H9 (cell line): ENCODE measurements at regions not wholly inside any gene's neighbourhood (a gene's known extent, or its start where the extent isn't known, plus 50 kb on each side); places are given as distances from the start of the nearest gene placed in this dataset.

Experiments
- DNase-seq: peaks from one replicate; pipeline ENCODE4 v3.0.0-alpha.2; 2017
- H2AFZ ChIP-seq: one replicate; pipeline ENCODE4 v1.6.1; 2013; ENCODE audit warnings: mild to moderate bottlenecking, low read length, control low read depth, moderate library complexity
- H2AK5ac ChIP-seq: 2 replicates; pipeline ENCODE4 v1.6.1; 2013; ENCODE audit warnings: low read length, control low read depth, mixed read lengths; ENCODE audit not compliant: insufficient read length
- H2BK120ac ChIP-seq: one replicate; pipeline ENCODE4 v1.6.1; 2013; ENCODE audit warnings: low read depth, mild to moderate bottlenecking, low read length, control low read depth, inconsistent platforms; ENCODE audit not compliant: poor library complexity, severe bottlenecking
- H2BK12ac ChIP-seq: 2 replicates; pipeline ENCODE4 v1.6.1; 2013; ENCODE audit warnings: low read length, control low read depth, mixed read lengths, low read depth; ENCODE audit not compliant: insufficient read length
- H2BK15ac ChIP-seq: 2 replicates; pipeline ENCODE4 v1.6.1; 2013; ENCODE audit warnings: low read depth, low read length, control low read depth
- H2BK20ac ChIP-seq: one replicate; pipeline ENCODE4 v1.6.1; 2013; ENCODE audit warnings: low read depth, mild to moderate bottlenecking, low read length, control low read depth, inconsistent platforms; ENCODE audit not compliant: poor library complexity, severe bottlenecking
- H2BK5ac ChIP-seq: 2 replicates; pipeline ENCODE4 v1.6.1; 2013; ENCODE audit warnings: low read length, control low read depth, mixed read lengths; ENCODE audit not compliant: insufficient read length
- H3K14ac ChIP-seq: 2 replicates; pipeline ENCODE4 v1.6.1; 2013; ENCODE audit warnings: low read length, control low read depth; ENCODE audit not compliant: insufficient read depth
- H3K18ac ChIP-seq: 2 replicates; pipeline ENCODE4 v1.6.1; 2013; ENCODE audit warnings: low read depth, mild to moderate bottlenecking, mixed read lengths, low read length, control low read depth; ENCODE audit not compliant: insufficient read length
- H3K23ac ChIP-seq: 2 replicates; pipeline ENCODE4 v1.6.1; 2013; ENCODE audit warnings: low read length, control low read depth, mixed read lengths, low read depth; ENCODE audit not compliant: insufficient read length
- H3K23me2 ChIP-seq: 2 replicates; pipeline ENCODE4 v1.6.1; 2013; ENCODE audit warnings: low read depth, mild to moderate bottlenecking, mixed read lengths, low read length, control low read depth; ENCODE audit not compliant: insufficient read length, poor library complexity, severe bottlenecking
- H3K27ac ChIP-seq: 2 replicates; pipeline ENCODE4 v1.5.1; 2013; ENCODE audit warnings: low read length, control low read depth, mixed read lengths, low read depth; ENCODE audit not compliant: insufficient read length
- H3K27me3 ChIP-seq: 2 replicates; pipeline ENCODE4 v1.6.1; 2013; ENCODE audit warnings: low read length, control low read depth, inconsistent platforms; ENCODE audit not compliant: insufficient read depth
- H3K4ac ChIP-seq: 2 replicates; pipeline ENCODE4 v1.6.1; 2013; ENCODE audit warnings: low read depth, mild to moderate bottlenecking, control low read depth, inconsistent platforms, low read length, moderate library complexity
- H3K4me1 ChIP-seq: 2 replicates; pipeline ENCODE4 v1.6.1; 2013; ENCODE audit warnings: low read length, control low read depth, inconsistent platforms; ENCODE audit not compliant: insufficient read depth
- H3K4me2 ChIP-seq: 2 replicates; pipeline ENCODE4 v1.6.1; 2013; ENCODE audit warnings: low read length, control low read depth, mixed read lengths; ENCODE audit not compliant: insufficient read length, insufficient read depth
- H3K56ac ChIP-seq: 2 replicates; pipeline ENCODE4 v1.6.1; 2013; ENCODE audit warnings: low read depth, mild to moderate bottlenecking, mixed read lengths, low read length, control low read depth; ENCODE audit not compliant: insufficient read length
- H3K79me1 ChIP-seq: 2 replicates; pipeline ENCODE4 v1.6.1; 2013; ENCODE audit warnings: low read depth, mild to moderate bottlenecking, moderate library complexity, low read length, control low read depth, inconsistent platforms; ENCODE audit not compliant: insufficient read depth, poor library complexity, severe bottlenecking
- H3K79me2 ChIP-seq: 2 replicates; pipeline ENCODE4 v1.6.1; 2013; ENCODE audit warnings: low read length, control low read depth, inconsistent platforms; ENCODE audit not compliant: insufficient read depth
- H3K9ac ChIP-seq: 2 replicates; pipeline ENCODE4 v1.6.1; 2013; ENCODE audit warnings: low read length, control low read depth, mixed read lengths; ENCODE audit not compliant: insufficient read length; ENCODE audit errors: extremely low read depth
- H3K9me3 ChIP-seq: one replicate; pipeline ENCODE4 v1.6.1; 2013; ENCODE audit warnings: low read depth, low read length, inconsistent platforms; ENCODE audit not compliant: control insufficient read depth
- H3T11ph ChIP-seq: one replicate; pipeline ENCODE4 v1.6.1; 2013; ENCODE audit warnings: mild to moderate bottlenecking, low read length, control low read depth, inconsistent platforms
- H4K20me1 ChIP-seq: one replicate; pipeline ENCODE4 v1.6.1; 2013; ENCODE audit not compliant: control insufficient read depth, insufficient read length, insufficient read depth
- H4K5ac ChIP-seq: 2 replicates; pipeline ENCODE4 v1.6.1; 2013; ENCODE audit warnings: low read depth, mild to moderate bottlenecking, mixed read lengths, low read length, control low read depth; ENCODE audit not compliant: insufficient read length
- H4K8ac ChIP-seq: replicated peaks from 2 replicates; pipeline ENCODE4 v1.6.1; 2013; ENCODE audit warnings: low read length, control low read depth, mixed read lengths, low read depth; ENCODE audit not compliant: insufficient read length
- H4K91ac ChIP-seq: 2 replicates; pipeline ENCODE4 v1.6.1; 2013; ENCODE audit warnings: low read depth, mild to moderate bottlenecking, moderate library complexity, mixed read lengths, low read length, control low read depth; ENCODE audit not compliant: insufficient read length
- H3K27ac Mint-ChIP-seq, 3 experiments: 2 replicates in 2 of 3; 3 replicates in 1 of 3; pipeline ENCODE4 v1.8.0; 2020 to 2021; ENCODE audit warnings: mixed read lengths in 3 of 3, mild to moderate bottlenecking in 1 of 3, moderate library complexity in 1 of 3
- H3K27me3 Mint-ChIP-seq: 2 replicates; pipeline ENCODE4 v1.8.0; 2021; ENCODE audit warnings: low read depth, mild to moderate bottlenecking, moderate library complexity, mixed read lengths
- H3K36me3 Mint-ChIP-seq, 3 experiments: 2 replicates in 2 of 3; 3 replicates in 1 of 3; pipeline ENCODE4 v1.8.0; 2020 to 2021; ENCODE audit warnings: low read depth in 3 of 3, mixed read lengths in 3 of 3; ENCODE audit not compliant: insufficient read depth in 1 of 3
- H3K4me1 Mint-ChIP-seq, 2 experiments: 2 replicates each; pipeline ENCODE4 v1.8.0; 2020; ENCODE audit warnings: mixed read lengths in 2 of 2
- H3K4me3 Mint-ChIP-seq, 2 experiments: 2 replicates in 1 of 2; 3 replicates in 1 of 2; pipeline ENCODE4 v1.8.0; 2020 to 2021; ENCODE audit warnings: mild to moderate bottlenecking in 2 of 2, mixed read lengths in 2 of 2, moderate library complexity in 1 of 2
- H3K9me3 Mint-ChIP-seq, 2 experiments: 2 replicates in 1 of 2; 3 replicates in 1 of 2; pipeline ENCODE4 v1.8.0; 2020; ENCODE audit warnings: mild to moderate bottlenecking in 2 of 2, mixed read lengths in 2 of 2, moderate library complexity in 1 of 2
- CTCF ChIP-seq: fragments of 200-600 bp; sonication (generic); conservative IDR thresholded peaks from 3 replicates; pipeline ENCODE4 v1.8.0; 2021; ENCODE audit warnings: antibody characterized with exemption, mild to moderate bottlenecking
- WGBS: extraction: QIAGEN DNeasy Blood & Tissue Kit; methylation state at CpG from one replicate; pipeline ENCODE4 v1.1.7; 2013; ENCODE audit warnings: missing lambda C conversion rate, low lambda C conversion rate, mixed read lengths; ENCODE audit not compliant: insufficient read length; ENCODE audit errors: extremely low coverage; 5-methylcytosine and 5-hydroxymethylcytosine counted together

- Histone ChIP-seq H3K9me3 (no peaks in the 10 kb centered on the region), H3K27me3 (no peaks in the 10 kb centered on the region), H3K9ac (no peak overlapping the region), H3K79me2 (no peaks in the 10 kb centered on the region), H4K20me1 (no peaks in the 10 kb centered on the region), H3K14ac (no peak overlapping the region), H3K23me2 (no peaks in the 10 kb centered on the region), H2AK5ac (no peak overlapping the region), H4K5ac (no peak overlapping the region), H2BK12ac (no peak overlapping the region), H2BK120ac (no peak overlapping the region), H4K91ac (no peak overlapping the region), H3K4ac (no peak overlapping the region), H3K23ac (no peak overlapping the region), H2BK20ac (no peak overlapping the region), H3K4me2 (no peak overlapping the region), H2AFZ (no peak overlapping the region), H2BK5ac (no peak overlapping the region), H3T11ph (no peak overlapping the region), H3K4me1 (no peaks in the 10 kb centered on the region), H2BK15ac (no peak overlapping the region), H4K8ac (no peak overlapping the region), H3K27ac (no peak overlapping the region), H3K18ac (no peak overlapping the region), H3K79me1 (no peaks in the 10 kb centered on the region), H3K56ac (no peak overlapping the region)
- Mint-ChIP-seq H3K4me1 (no peaks in the 10 kb centered on the region), H3K27me3 (no peaks in the 10 kb centered on the region; the same call in 1 of the 2 replicates), H3K4me3 (no peak overlapping the region), H3K36me3 (no peaks in the 10 kb centered on the region), H3K9me3 (no peaks in the 10 kb centered on the region), H3K27ac (no peak overlapping the region)
- no CpG with 5 or more reads among the region's 1 CpG for WGBS
- no peak for DNase-seq
- no peak for TF ChIP-seq CTCF
Observed at GRCh38 chr3:94778289-94778688, 715.4 kb downstream of the NSUN3 start.
